T-helper 2 cell treated with Interferon-gamma antibody and Interleukin-4, amounts not matched to agents 5 μg/mL and 100 μg/mL, for 36 hours (primary cell): ENCODE measurements at regions not wholly inside any gene's neighbourhood (a gene's known extent, or its start where the extent isn't known, plus 50 kb on each side); places are given as distances from the start of the nearest gene placed in this dataset.
"Not testable (repeated sequence)": the region's sequence is repeated elsewhere in the genome, so short reads cannot be mapped to it uniquely, and the experiment has no call there.

Source experiments
- DNase-seq: peaks from one replicate; pipeline ENCODE4 v3.0.0; 2021; ENCODE audit warnings: low spot score
- H3K27ac Mint-ChIP-seq: one replicate; pipeline ENCODE4 v1.8.0; 2021; ENCODE audit warnings: mild to moderate bottlenecking, mixed read lengths
- H3K27me3 Mint-ChIP-seq: one replicate; pipeline ENCODE4 v1.8.0; 2021; ENCODE audit warnings: low read depth, mixed read lengths
- H3K36me3 Mint-ChIP-seq: one replicate; pipeline ENCODE4 v1.8.0; 2021; ENCODE audit warnings: low read depth, mixed read lengths
- H3K4me1 Mint-ChIP-seq: one replicate; pipeline ENCODE4 v1.8.0; 2021; ENCODE audit warnings: low read depth, mixed read lengths
- H3K4me3 Mint-ChIP-seq: one replicate; pipeline ENCODE4 v1.8.0; 2022; ENCODE audit warnings: mild to moderate bottlenecking, moderate library complexity, mixed read lengths
- H3K9me3 Mint-ChIP-seq: one replicate; pipeline ENCODE4 v1.8.0; 2021; ENCODE audit warnings: mixed read lengths

GRCh38 chr6:21757392-21757791 is 163.8 kb downstream of the SOX4 start:
- not testable (repeated sequence) for H3K4me1 Mint-ChIP-seq, H3K27ac Mint-ChIP-seq, H3K4me3 Mint-ChIP-seq, H3K36me3 Mint-ChIP-seq, DNase-seq, H3K9me3 Mint-ChIP-seq, H3K27me3 Mint-ChIP-seq

GRCh38 chr6:21759721-21760120 is 166.2 kb downstream of the SOX4 start:
- no peaks in the 10 kb centered on the region for H3K4me1 Mint-ChIP-seq
- DNase-seq, result no peak
- no peaks in the 10 kb centered on the region for H3K9me3 Mint-ChIP-seq
- H3K4me3 Mint-ChIP-seq, result no peak overlapping the region
- no peak overlapping the region for H3K27ac Mint-ChIP-seq
- no peaks in the 10 kb centered on the region for H3K36me3 Mint-ChIP-seq
- no peaks in the 10 kb centered on the region for H3K27me3 Mint-ChIP-seq

GRCh38 chr6:21761053-21761730 is 167.6 kb downstream of the SOX4 start:
- H3K4me1 Mint-ChIP-seq, DNase-seq, H3K36me3 Mint-ChIP-seq, H3K27me3 Mint-ChIP-seq, H3K9me3 Mint-ChIP-seq, H3K27ac Mint-ChIP-seq, H3K4me3 Mint-ChIP-seq: not testable (repeated sequence)

- Mint-ChIP-seq H3K9me3 (no peaks in the 10 kb centered on the region), H3K4me3 (no peak overlapping the region), H3K4me1 (peaks cover 3% of the 10 kb centered on the region), H3K36me3 (no peaks in the 10 kb centered on the region), H3K27me3 (peaks cover 4% of the 10 kb centered on the region), H3K27ac (no peak overlapping the region)
- DNase-seq, result no peak
Observed at GRCh38 chr6:21764989-21765388, 171.4 kb downstream of the SOX4 start.

- DNase-seq, result no peak
- Mint-ChIP-seq H3K36me3 (no peaks in the 10 kb centered on the region), H3K4me1 (peaks cover 3% of the 10 kb centered on the region)
Observed at GRCh38 chr6:21767891-21768648, 174.5 kb downstream of the SOX4 start.

GRCh38 chr6:21769405-21769861 is 175.9 kb downstream of the SOX4 start:
- Mint-ChIP-seq H3K4me1 (peaks cover 3% of the 10 kb centered on the region), H3K27me3 (peaks cover 4% of the 10 kb centered on the region), H3K27ac (no peak overlapping the region), H3K4me3 (no peak overlapping the region), H3K36me3 (no peaks in the 10 kb centered on the region), H3K9me3 (no peaks in the 10 kb centered on the region)
- DNase-seq, result no peak

More at GRCh38 chr6:21767891-21768648, 174.5 kb downstream of the SOX4 start:
- H3K4me3 Mint-ChIP-seq, result no peak overlapping the region
- peaks cover 4% of the 10 kb centered on the region for H3K27me3 Mint-ChIP-seq
- H3K9me3 Mint-ChIP-seq, result no peaks in the 10 kb centered on the region
- H3K27ac Mint-ChIP-seq, result no peak overlapping the region

- no peaks in the 10 kb centered on the region for H3K9me3 Mint-ChIP-seq
- H3K27ac Mint-ChIP-seq, result no peak overlapping the region
- H3K4me1 Mint-ChIP-seq, result peaks cover 3% of the 10 kb centered on the region
- H3K4me3 Mint-ChIP-seq, result no peak overlapping the region
- DNase-seq, result no peak
- no peaks in the 10 kb centered on the region for H3K36me3 Mint-ChIP-seq
- H3K27me3 Mint-ChIP-seq, result peaks cover 4% of the 10 kb centered on the region
Observed at GRCh38 chr6:21769968-21770367, 176.4 kb downstream of the SOX4 start.

GRCh38 chr6:21771626-21772320 is 178.2 kb downstream of the SOX4 start:
- H3K36me3 Mint-ChIP-seq, result no peaks in the 10 kb centered on the region
- H3K9me3 Mint-ChIP-seq, result no peaks in the 10 kb centered on the region
- H3K4me1 Mint-ChIP-seq, result peaks cover 3% of the 10 kb centered on the region
- no peak overlapping the region for H3K4me3 Mint-ChIP-seq
- no peak for DNase-seq
- no peak overlapping the region for H3K27ac Mint-ChIP-seq
- peaks cover 4% of the 10 kb centered on the region for H3K27me3 Mint-ChIP-seq

GRCh38 chr6:21772477-21772876 is 178.9 kb downstream of the SOX4 start:
- Mint-ChIP-seq H3K4me1 (peaks cover 3% of the 10 kb centered on the region), H3K4me3 (no peak overlapping the region), H3K27ac (no peak overlapping the region), H3K36me3 (no peaks in the 10 kb centered on the region), H3K9me3 (no peaks in the 10 kb centered on the region), H3K27me3 (peaks cover 4% of the 10 kb centered on the region)
- DNase-seq, result no peak

- no peak overlapping the region for H3K27ac Mint-ChIP-seq
- no peak for DNase-seq
- peaks cover 3% of the 10 kb centered on the region for H3K4me1 Mint-ChIP-seq
- H3K4me3 Mint-ChIP-seq, result no peak overlapping the region
- no peaks in the 10 kb centered on the region for H3K9me3 Mint-ChIP-seq
- H3K27me3 Mint-ChIP-seq, result peaks cover 4% of the 10 kb centered on the region
- no peaks in the 10 kb centered on the region for H3K36me3 Mint-ChIP-seq
Observed at GRCh38 chr6:21772884-21773575, 179.5 kb downstream of the SOX4 start.

GRCh38 chr6:21773576-21773968 is 180.0 kb downstream of the SOX4 start:
- Mint-ChIP-seq H3K4me3 (no peak overlapping the region), H3K27ac (no peak overlapping the region), H3K27me3 (peaks cover 2% of the 10 kb centered on the region), H3K9me3 (no peaks in the 10 kb centered on the region), H3K36me3 (no peaks in the 10 kb centered on the region), H3K4me1 (no peaks in the 10 kb centered on the region)
- DNase-seq, result no peak

- Mint-ChIP-seq H3K4me3 (no peak overlapping the region), H3K4me1 (no peaks in the 10 kb centered on the region), H3K36me3 (no peaks in the 10 kb centered on the region), H3K27me3 (no peaks in the 10 kb centered on the region), H3K9me3 (no peaks in the 10 kb centered on the region), H3K27ac (no peak overlapping the region)
- no peak for DNase-seq
Observed at GRCh38 chr6:21777846-21778245, 184.3 kb downstream of the SOX4 start.

- no peak for DNase-seq
- H3K27ac Mint-ChIP-seq, result no peak overlapping the region
- no peak overlapping the region for H3K4me3 Mint-ChIP-seq
- H3K9me3 Mint-ChIP-seq, result no peaks in the 10 kb centered on the region
- peaks cover under 1% of the 10 kb centered on the region for H3K4me1 Mint-ChIP-seq
- H3K36me3 Mint-ChIP-seq, result no peaks in the 10 kb centered on the region
- no peaks in the 10 kb centered on the region for H3K27me3 Mint-ChIP-seq
Observed at GRCh38 chr6:21780141-21780540, 186.6 kb downstream of the SOX4 start.

GRCh38 chr6:21780679-21781078 is 187.1 kb downstream of the SOX4 start:
- Mint-ChIP-seq H3K36me3 (no peaks in the 10 kb centered on the region), H3K4me3 (no peak overlapping the region), H3K27me3 (no peaks in the 10 kb centered on the region), H3K4me1 (peaks cover 2% of the 10 kb centered on the region), H3K27ac (no peak overlapping the region), H3K9me3 (no peaks in the 10 kb centered on the region)
- no peak for DNase-seq
